ENCODE measurements at regions not wholly inside any gene's neighbourhood (a gene's known extent, or its start where the extent isn't known, plus 50 kb on each side); places are given as distances from the start of the nearest gene placed in this dataset.

DNA sequence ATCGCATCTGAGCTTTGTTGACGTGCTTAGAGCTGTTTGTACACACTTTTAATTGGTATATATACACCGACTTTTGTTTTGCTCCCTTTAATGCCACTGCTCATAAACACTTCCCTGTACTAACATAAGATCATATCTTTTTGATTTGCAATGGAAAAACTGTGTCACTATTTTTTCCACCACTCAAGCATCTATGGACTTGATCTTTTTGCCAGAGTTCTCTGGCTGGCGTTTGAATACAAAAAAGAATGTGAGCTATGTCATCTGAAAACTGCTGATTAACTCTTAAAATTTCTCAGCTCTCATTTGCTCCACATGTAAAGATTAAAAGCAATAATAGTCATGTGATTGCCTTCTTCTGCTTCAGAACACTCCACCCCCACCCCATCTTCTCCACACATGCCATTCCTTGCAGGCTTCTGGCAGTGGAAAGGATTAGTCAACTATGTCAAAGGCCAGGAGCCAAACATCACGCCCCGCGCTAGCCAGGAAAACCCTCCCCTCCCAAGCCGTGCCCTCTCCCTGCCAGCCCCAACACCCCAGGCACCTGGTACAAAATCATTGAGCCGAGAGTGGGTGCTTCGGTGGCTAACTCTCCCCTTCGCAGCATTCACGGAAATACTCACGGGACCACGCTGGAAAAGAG lies 123.4 kb upstream of the MEF2A start:
- Histone ChIP-seq H3K9ac (ENCODE audit: low read length) (no peak overlapping the region), H2AFZ (ENCODE audit: low read length) (no peak overlapping the region), H3K9me2 (replicated peaks; ENCODE audit: insufficient read depth, low read length) (no peaks in the 10 kb centered on the region), H3F3A (ENCODE audit: insufficient read depth, low read length) (no peaks in the 10 kb centered on the region), H3K4me1 (ENCODE audit: low read length) (no peaks in the 10 kb centered on the region), H3K9me3 (replicated peaks; ENCODE audit: insufficient read depth, low read length) (no peaks in the 10 kb centered on the region), H3K4me2 (ENCODE audit: low read depth, low read length) (no peak overlapping the region), H4K20me1 (ENCODE audit: insufficient read depth, low read length) (no peaks in the 10 kb centered on the region), H3K27me3 (replicated peaks; ENCODE audit: insufficient read depth, low read length) (no peaks in the 10 kb centered on the region), H3K36me3 (replicated peaks; ENCODE audit: insufficient read depth, low read length) (no peaks in the 10 kb centered on the region), H3K4me3 (ENCODE audit: low read length) (no peak overlapping the region), H3K27ac (ENCODE audit: low read length) (no peak overlapping the region), H3K79me2 (ENCODE audit: low read length) (no peaks in the 10 kb centered on the region)
- no peak for DNase-seq
- TF ChIP-seq EZH2 (optimal IDR thresholded peaks at IDR 0.05; ENCODE audit: low read depth, low read length) (no peak), EZH2phosphoT487 (IDR thresholded peaks at IDR 0.05; ENCODE audit: low read length) (no peak)
- TF ChIP-seq, protein P1, sequence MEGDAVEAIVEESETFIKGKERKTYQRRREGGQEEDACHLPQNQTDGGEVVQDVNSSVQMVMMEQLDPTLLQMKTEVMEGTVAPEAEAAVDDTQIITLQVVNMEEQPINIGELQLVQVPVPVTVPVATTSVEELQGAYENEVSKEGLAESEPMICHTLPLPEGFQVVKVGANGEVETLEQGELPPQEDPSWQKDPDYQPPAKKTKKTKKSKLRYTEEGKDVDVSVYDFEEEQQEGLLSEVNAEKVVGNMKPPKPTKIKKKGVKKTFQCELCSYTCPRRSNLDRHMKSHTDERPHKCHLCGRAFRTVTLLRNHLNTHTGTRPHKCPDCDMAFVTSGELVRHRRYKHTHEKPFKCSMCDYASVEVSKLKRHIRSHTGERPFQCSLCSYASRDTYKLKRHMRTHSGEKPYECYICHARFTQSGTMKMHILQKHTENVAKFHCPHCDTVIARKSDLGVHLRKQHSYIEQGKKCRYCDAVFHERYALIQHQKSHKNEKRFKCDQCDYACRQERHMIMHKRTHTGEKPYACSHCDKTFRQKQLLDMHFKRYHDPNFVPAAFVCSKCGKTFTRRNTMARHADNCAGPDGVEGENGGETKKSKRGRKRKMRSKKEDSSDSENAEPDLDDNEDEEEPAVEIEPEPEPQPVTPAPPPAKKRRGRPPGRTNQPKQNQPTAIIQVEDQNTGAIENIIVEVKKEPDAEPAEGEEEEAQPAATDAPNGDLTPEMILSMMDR (IDR thresholded peaks at IDR 0.05; ENCODE audit: low read length), result no peak

DNA sequence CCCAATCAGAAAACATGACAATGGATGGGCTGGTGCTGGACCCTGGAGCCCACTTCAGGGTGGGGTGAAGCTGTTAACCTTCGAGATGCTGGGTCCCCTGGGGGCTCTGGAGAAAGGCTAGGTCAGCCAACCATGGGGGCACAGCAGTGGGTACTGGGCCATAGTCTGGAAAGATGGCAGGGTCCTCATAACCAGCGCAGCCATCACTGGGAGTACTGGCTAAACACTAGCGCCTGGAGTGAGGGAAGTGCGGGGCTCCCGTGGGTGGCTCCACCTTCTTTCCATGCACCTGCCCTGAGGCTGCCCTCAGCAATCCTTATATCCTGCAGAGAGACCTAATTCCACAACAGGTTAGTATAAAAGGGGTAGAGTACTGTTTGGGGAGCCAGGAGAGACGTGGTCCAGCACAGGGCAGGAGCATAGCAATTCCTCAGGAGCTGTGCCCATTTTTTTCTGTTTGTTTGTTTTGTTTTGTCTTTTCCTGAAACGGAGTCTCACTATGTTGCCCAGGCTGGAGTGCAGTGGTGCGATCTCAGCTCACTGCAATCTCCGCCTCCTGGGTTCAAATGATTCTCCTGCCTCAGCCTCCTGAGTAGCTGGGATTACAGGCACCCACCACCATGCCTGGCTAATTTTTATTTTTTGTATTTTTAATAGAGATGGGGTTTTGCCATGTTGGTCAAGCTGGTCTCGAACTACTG lies 122.6 kb upstream of the MEF2A start:
- Histone ChIP-seq H3K9ac (ENCODE audit: low read length) (no peak overlapping the region), H3K4me1 (ENCODE audit: low read length) (no peaks in the 10 kb centered on the region), H3K27me3 (replicated peaks; ENCODE audit: insufficient read depth, low read length) (no peaks in the 10 kb centered on the region), H3F3A (ENCODE audit: insufficient read depth, low read length) (no peaks in the 10 kb centered on the region), H3K27ac (ENCODE audit: low read length) (no peak overlapping the region), H3K9me3 (replicated peaks; ENCODE audit: insufficient read depth, low read length) (no peaks in the 10 kb centered on the region), H2AFZ (ENCODE audit: low read length) (no peak overlapping the region), H3K9me2 (replicated peaks; ENCODE audit: insufficient read depth, low read length) (no peaks in the 10 kb centered on the region), H3K36me3 (replicated peaks; ENCODE audit: insufficient read depth, low read length) (no peaks in the 10 kb centered on the region), H3K79me2 (ENCODE audit: low read length) (no peaks in the 10 kb centered on the region), H3K4me2 (ENCODE audit: low read depth, low read length) (no peak overlapping the region), H4K20me1 (ENCODE audit: insufficient read depth, low read length) (no peaks in the 10 kb centered on the region), H3K4me3 (ENCODE audit: low read length) (no peak overlapping the region)
- TF ChIP-seq EZH2phosphoT487 (IDR thresholded peaks at IDR 0.05; ENCODE audit: low read length), result no peak
- no peak for TF ChIP-seq EZH2 (optimal IDR thresholded peaks at IDR 0.05; ENCODE audit: low read depth, low read length)
- TF ChIP-seq, protein P1 (IDR thresholded peaks at IDR 0.05; ENCODE audit: low read length), result no peak
- DNase-seq, result no peak

DNA sequence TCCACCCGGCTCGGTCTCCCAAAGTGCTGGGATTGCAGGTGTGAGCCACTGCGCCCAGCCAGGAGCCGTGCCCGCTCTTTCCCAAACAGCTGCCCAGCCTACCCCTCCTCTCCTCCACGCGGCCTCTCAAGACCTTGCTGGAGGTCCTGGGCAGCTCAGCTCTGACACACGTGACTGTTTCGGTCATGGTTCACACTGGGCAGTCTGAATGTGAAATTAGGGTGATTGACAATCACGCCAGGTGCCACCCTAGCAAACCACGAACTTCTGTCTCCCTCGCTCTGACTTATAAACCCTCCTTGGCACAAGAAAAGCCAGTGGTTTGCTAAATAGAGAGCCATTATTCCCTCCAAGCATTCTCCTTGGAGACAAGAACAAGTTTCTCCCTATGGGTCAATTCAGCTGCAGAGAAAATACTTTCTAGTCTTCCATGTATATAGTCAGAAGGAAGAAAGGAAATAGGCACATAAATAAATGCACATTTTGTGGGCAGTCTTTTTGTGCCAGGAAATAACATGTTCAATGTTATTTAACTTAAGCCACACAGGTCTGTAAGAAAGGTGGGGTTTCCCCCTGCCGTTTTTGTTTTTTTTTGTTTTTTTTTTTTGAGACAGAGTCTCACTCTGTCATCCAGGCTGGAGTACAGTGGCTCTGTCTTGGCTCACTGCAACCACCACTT lies 121.9 kb upstream of the MEF2A start:
- Histone ChIP-seq H3K79me2 (ENCODE audit: low read length) (no peaks in the 10 kb centered on the region), H3K4me2 (ENCODE audit: low read depth, low read length) (no peak overlapping the region), H3K27ac (ENCODE audit: low read length) (no peak overlapping the region), H4K20me1 (ENCODE audit: insufficient read depth, low read length) (no peaks in the 10 kb centered on the region), H3K9me2 (replicated peaks; ENCODE audit: insufficient read depth, low read length) (no peaks in the 10 kb centered on the region), H3K4me3 (ENCODE audit: low read length) (no peak overlapping the region), H3K9me3 (replicated peaks; ENCODE audit: insufficient read depth, low read length) (no peaks in the 10 kb centered on the region), H3K4me1 (ENCODE audit: low read length) (no peaks in the 10 kb centered on the region), H3F3A (ENCODE audit: insufficient read depth, low read length) (no peaks in the 10 kb centered on the region), H2AFZ (ENCODE audit: low read length) (no peak overlapping the region), H3K27me3 (replicated peaks; ENCODE audit: insufficient read depth, low read length) (no peaks in the 10 kb centered on the region), H3K9ac (ENCODE audit: low read length) (no peak overlapping the region), H3K36me3 (replicated peaks; ENCODE audit: insufficient read depth, low read length) (no peaks in the 10 kb centered on the region)
- DNase-seq, result no peak
- TF ChIP-seq, protein P1 (IDR thresholded peaks at IDR 0.05; ENCODE audit: low read length), result no peak
- TF ChIP-seq EZH2 (optimal IDR thresholded peaks at IDR 0.05; ENCODE audit: low read depth, low read length) (no peak), EZH2phosphoT487 (IDR thresholded peaks at IDR 0.05; ENCODE audit: low read length) (no peak)

Data from MM.1S (cell line).